Mesendoderm (in vitro differentiated cells): ENCODE measurements at regions not wholly inside any gene's neighbourhood (a gene's known extent, or its start where the extent isn't known, plus 50 kb on each side); places are given as distances from the start of the nearest gene placed in this dataset.

Experiments used
- DNase-seq: peaks from one replicate; pipeline ENCODE4 v3.0.0; 2013
- H2AK5ac ChIP-seq: 2 replicates; pipeline ENCODE4 v1.6.1; 2013; ENCODE audit warnings: low read length, inconsistent platforms
- H2BK120ac ChIP-seq: 2 replicates; pipeline ENCODE4 v1.6.1; 2013; ENCODE audit warnings: low read depth, mild to moderate bottlenecking, low read length, moderate library complexity, mixed read lengths
- H2BK15ac ChIP-seq: replicated peaks from 2 replicates; pipeline ENCODE4 v1.6.1; 2013; ENCODE audit warnings: low read depth, mild to moderate bottlenecking, moderate library complexity
- H2BK5ac ChIP-seq: 2 replicates; pipeline ENCODE4 v1.6.1; 2013; ENCODE audit warnings: low read length, inconsistent platforms
- H3K18ac ChIP-seq: 2 replicates; pipeline ENCODE4 v1.6.1; 2013; ENCODE audit warnings: mild to moderate bottlenecking, low read length, mixed read lengths
- H3K23ac ChIP-seq: one replicate; pipeline ENCODE4 v1.6.1; 2013; ENCODE audit warnings: low read length
- H3K27ac ChIP-seq: 2 replicates; pipeline ENCODE4 v1.5.1; 2013; ENCODE audit warnings: low read depth, mild to moderate bottlenecking, inconsistent platforms, low read length, moderate library complexity
- H3K27me3 ChIP-seq: 2 replicates; pipeline ENCODE4 v1.6.1; 2013; ENCODE audit warnings: low read length, control low read depth, mild to moderate bottlenecking, inconsistent platforms; ENCODE audit not compliant: insufficient read depth, poor library complexity
- H3K36me3 ChIP-seq: 2 replicates; pipeline ENCODE4 v1.6.1; 2013; ENCODE audit warnings: low read length, inconsistent platforms; ENCODE audit not compliant: control insufficient read depth, insufficient read depth
- H3K4ac ChIP-seq: one replicate; pipeline ENCODE4 v1.6.1; 2013; ENCODE audit warnings: low read depth, mild to moderate bottlenecking, low read length, moderate library complexity
- H3K4me1 ChIP-seq: 2 replicates; pipeline ENCODE4 v1.6.1; 2013; ENCODE audit warnings: low read depth, low read length, inconsistent platforms; ENCODE audit not compliant: control insufficient read depth
- H3K4me2 ChIP-seq: 2 replicates; pipeline ENCODE4 v1.6.1; 2013; ENCODE audit warnings: low read length
- H3K4me3 ChIP-seq: 2 replicates; pipeline ENCODE4 v1.5.1; 2013; ENCODE audit warnings: mild to moderate bottlenecking, low read length
- H3K56ac ChIP-seq: one replicate; pipeline ENCODE4 v1.6.1; 2013; ENCODE audit warnings: low read length
- H3K79me1 ChIP-seq: 2 replicates; pipeline ENCODE4 v1.6.1; 2013; ENCODE audit warnings: low read length, inconsistent platforms
- H3K79me2 ChIP-seq: 2 replicates; pipeline ENCODE4 v1.6.1; 2013; ENCODE audit warnings: mild to moderate bottlenecking, low read length; ENCODE audit not compliant: control insufficient read depth, insufficient read depth
- H3K9ac ChIP-seq: 2 replicates; pipeline ENCODE4 v1.6.1; 2013; ENCODE audit warnings: low read length, inconsistent platforms
- H4K5ac ChIP-seq: one replicate; pipeline ENCODE4 v1.6.1; 2013; ENCODE audit warnings: low read length
- H4K8ac ChIP-seq: one replicate; pipeline ENCODE4 v1.6.1; 2013; ENCODE audit warnings: low read depth, mild to moderate bottlenecking, control low read depth, low read length, moderate library complexity
- WGBS: extraction: QIAGEN DNeasy Blood & Tissue Kit; methylation state at CpG from one replicate; pipeline ENCODE4 v1.1.7; 2013; ENCODE audit warnings: low lambda C conversion rate, missing lambda C conversion rate; ENCODE audit not compliant: insufficient coverage; ENCODE audit errors: extremely low coverage; 5-methylcytosine and 5-hydroxymethylcytosine counted together

DNA sequence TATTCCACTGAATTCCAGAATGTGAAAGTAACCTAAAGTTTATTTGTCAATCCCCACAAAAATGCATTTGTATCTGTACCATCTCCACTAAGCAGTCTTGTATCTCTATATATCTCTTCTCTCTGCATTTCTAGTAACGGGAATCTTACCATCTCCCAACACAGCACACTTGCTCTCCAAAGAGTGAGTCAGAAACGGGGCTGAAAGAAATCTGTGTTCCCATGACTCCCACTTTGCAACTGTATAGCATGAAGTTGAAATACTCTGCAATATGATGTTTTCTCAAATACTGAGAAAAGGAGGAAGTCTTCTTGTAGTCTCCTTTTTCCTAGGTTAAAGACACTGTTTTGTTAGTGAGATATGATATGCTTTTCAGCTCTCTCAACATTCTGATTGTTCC, 848.8 kb upstream of the ACO1 start:
- H3K4ac ChIP-seq: no peak overlapping the region
- H4K5ac ChIP-seq: no peak overlapping the region
- H3K27ac ChIP-seq: no peak overlapping the region
- H3K79me1 ChIP-seq: no peaks in the 10 kb centered on the region
- H2BK120ac ChIP-seq: no peak overlapping the region
- no peaks in the 10 kb centered on the region for H3K79me2 ChIP-seq
- no CpG with 5 or more reads among the region's 2 CpGs for WGBS
- H4K8ac ChIP-seq: no peak overlapping the region
- H3K18ac ChIP-seq: no peak overlapping the region
- H3K27me3 ChIP-seq: no peaks in the 10 kb centered on the region
- H3K4me2 ChIP-seq: no peak overlapping the region
- no peak for DNase-seq
- no peak overlapping the region for H2BK15ac ChIP-seq
- H3K23ac ChIP-seq: no peak overlapping the region
- H3K36me3 ChIP-seq: no peaks in the 10 kb centered on the region
- no peak overlapping the region for H3K56ac ChIP-seq
- no peak overlapping the region for H2AK5ac ChIP-seq
- no peak overlapping the region for H2BK5ac ChIP-seq
- H3K4me1 ChIP-seq: no peaks in the 10 kb centered on the region
- H3K4me3 ChIP-seq: no peak overlapping the region
- H3K9ac ChIP-seq: no peak overlapping the region

DNA sequence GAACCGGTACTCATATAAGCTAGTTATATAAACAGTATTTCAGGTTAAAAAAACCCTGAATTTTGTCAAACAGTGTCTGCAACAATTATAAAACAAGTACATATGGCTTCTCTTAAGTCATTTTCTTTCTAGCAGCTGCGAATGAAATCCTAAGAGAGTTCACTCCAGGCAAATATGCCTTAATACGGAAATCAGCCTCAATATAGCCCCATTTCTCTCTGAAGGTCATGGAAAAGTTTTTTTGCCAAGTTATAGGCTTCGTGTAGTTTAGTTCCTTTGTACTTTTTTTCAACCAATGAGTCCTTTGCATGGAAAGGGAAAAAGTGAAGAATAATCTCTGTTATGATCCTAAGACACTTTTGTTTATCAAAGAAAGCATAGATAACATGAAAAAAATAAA, 848.0 kb upstream of the ACO1 start:
- Histone ChIP-seq H3K79me1 (no peaks in the 10 kb centered on the region), H3K27me3 (no peaks in the 10 kb centered on the region), H3K18ac (no peak overlapping the region), H3K9ac (no peak overlapping the region), H3K79me2 (no peaks in the 10 kb centered on the region), H2BK5ac (no peak overlapping the region), H3K4me1 (no peaks in the 10 kb centered on the region), H3K4ac (no peak overlapping the region), H2AK5ac (no peak overlapping the region), H3K56ac (no peak overlapping the region), H3K36me3 (no peaks in the 10 kb centered on the region), H2BK15ac (no peak overlapping the region), H3K4me2 (no peak overlapping the region), H3K27ac (no peak overlapping the region), H4K5ac (no peak overlapping the region), H4K8ac (no peak overlapping the region), H2BK120ac (no peak overlapping the region), H3K23ac (no peak overlapping the region), H3K4me3 (no peak overlapping the region)
- no peak for DNase-seq
- WGBS: no CpG with 5 or more reads among the region's 4 CpGs

DNA sequence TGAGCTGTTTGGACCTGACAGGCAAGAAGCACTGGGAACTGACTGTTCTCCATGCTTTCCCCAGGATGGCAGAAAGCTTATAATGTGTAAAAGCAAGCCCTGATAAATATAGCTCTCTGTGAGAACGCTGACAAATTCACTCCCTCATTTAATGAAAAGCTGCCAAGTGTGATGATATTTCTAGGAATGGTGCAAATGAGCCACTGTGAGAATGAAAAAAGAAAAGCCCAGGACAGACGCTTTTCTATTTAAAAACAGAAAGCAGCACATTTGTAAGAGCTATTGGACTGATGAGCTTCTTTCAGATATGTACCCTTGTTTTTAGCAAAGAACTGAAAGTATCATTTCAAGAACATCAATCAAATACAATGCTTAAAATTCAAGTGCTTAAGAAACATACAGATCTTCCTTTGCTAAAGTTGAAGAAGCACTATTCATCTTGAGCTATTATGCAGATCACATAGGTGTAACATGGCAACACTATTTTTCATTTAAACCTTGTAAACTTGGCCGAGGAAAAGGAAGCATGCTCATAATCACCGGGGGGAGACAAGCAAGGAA, 842.6 kb upstream of the ACO1 start:
- Histone ChIP-seq H3K4ac (no peak overlapping the region), H3K23ac (no peak overlapping the region), H4K8ac (no peak overlapping the region), H2AK5ac (no peak overlapping the region), H3K56ac (no peak overlapping the region), H3K4me3 (no peak overlapping the region), H2BK5ac (no peak overlapping the region), H3K79me2 (no peaks in the 10 kb centered on the region), H3K36me3 (no peaks in the 10 kb centered on the region), H3K79me1 (no peaks in the 10 kb centered on the region), H3K9ac (no peak overlapping the region), H4K5ac (no peak overlapping the region), H3K4me2 (no peak overlapping the region), H3K4me1 (no peaks in the 10 kb centered on the region), H3K27me3 (no peaks in the 10 kb centered on the region), H3K18ac (no peak overlapping the region), H3K27ac (no peak overlapping the region), H2BK15ac (no peak overlapping the region), H2BK120ac (no peak overlapping the region)
- no CpG with 5 or more reads among the region's 4 CpGs for WGBS
- DNase-seq: no peak

DNA sequence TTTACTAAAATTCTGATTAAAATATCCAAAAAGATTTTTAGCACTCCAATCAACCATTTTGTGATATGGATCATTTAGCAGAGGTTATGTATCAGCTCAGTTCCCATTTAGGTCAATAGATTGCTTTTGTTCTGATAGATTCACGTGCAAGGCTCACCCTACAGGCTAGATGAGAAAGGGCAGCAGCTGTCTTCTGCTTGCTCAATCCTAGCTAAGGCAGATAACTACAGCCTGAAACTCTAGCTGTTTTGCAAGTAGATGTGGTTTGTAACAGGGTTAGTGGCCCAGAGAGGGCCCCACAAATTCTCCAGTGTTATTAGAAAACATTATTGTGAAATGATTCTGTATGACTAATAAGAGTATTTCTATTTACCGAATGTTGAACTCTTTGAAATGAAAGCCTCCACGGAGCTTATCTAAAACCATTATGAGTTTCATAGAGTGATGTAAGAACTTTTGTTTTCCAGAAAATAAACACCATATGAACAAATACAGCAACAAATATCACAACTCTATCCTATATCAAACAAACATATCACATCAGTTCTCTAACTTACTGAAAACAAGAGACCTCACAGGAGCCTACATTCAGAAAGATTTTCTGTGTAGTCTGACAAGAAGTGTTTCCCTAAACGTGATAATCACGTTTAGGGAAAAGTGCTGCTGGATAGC, 841.9 kb upstream of the ACO1 start:
- no peaks in the 10 kb centered on the region for H3K36me3 ChIP-seq

DNA sequence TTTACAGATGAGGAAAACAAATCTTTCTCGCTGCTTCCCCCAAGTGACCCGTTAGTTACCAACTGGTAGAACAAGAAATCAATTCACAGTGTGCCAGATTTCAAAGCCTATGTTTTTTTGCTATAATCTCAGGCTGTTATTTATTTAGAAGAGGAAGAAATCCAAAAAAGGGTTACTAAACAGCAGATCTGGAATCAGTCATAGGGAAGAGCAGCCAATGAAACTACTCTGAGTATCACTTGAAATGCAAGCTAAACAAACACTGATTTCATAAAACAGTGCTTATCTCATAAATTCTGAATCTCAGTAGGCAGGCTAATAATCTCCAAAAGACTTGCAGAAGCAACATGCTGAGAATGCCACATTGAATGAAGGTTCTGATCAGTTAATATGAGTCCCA, 829.5 kb upstream of the ACO1 start:
- Histone ChIP-seq H4K8ac (no peak overlapping the region), H2BK5ac (no peak overlapping the region), H3K36me3 (no peaks in the 10 kb centered on the region), H2BK15ac (no peak overlapping the region), H2AK5ac (no peak overlapping the region), H3K18ac (no peak overlapping the region), H4K5ac (no peak overlapping the region), H3K4me3 (no peak overlapping the region), H3K4me1 (no peaks in the 10 kb centered on the region), H3K56ac (no peak overlapping the region), H3K79me1 (no peaks in the 10 kb centered on the region), H3K4me2 (no peak overlapping the region), H3K79me2 (no peaks in the 10 kb centered on the region), H3K23ac (no peak overlapping the region), H2BK120ac (no peak overlapping the region), H3K9ac (no peak overlapping the region), H3K27ac (no peak overlapping the region), H3K4ac (no peak overlapping the region), H3K27me3 (no peaks in the 10 kb centered on the region)
- WGBS: no CpG with 5 or more reads among the region's 2 CpGs
- no peak for DNase-seq

More for the DNA sequence above, 841.9 kb upstream of the ACO1 start:
- no peaks in the 10 kb centered on the region for H3K79me2 ChIP-seq
- no CpG with 5 or more reads among the region's 5 CpGs for WGBS
- no peak overlapping the region for H3K4me3 ChIP-seq
- no peaks in the 10 kb centered on the region for H3K27me3 ChIP-seq
- no peak overlapping the region for H3K23ac ChIP-seq
- no peak overlapping the region for H2BK120ac ChIP-seq
- H3K9ac ChIP-seq: no peak overlapping the region
- H3K4me2 ChIP-seq: no peak overlapping the region
- H2AK5ac ChIP-seq: no peak overlapping the region
- H3K4ac ChIP-seq: no peak overlapping the region
- H3K56ac ChIP-seq: no peak overlapping the region
- H4K5ac ChIP-seq: no peak overlapping the region
- H3K79me1 ChIP-seq: no peaks in the 10 kb centered on the region
- H2BK15ac ChIP-seq: no peak overlapping the region
- no peak overlapping the region for H4K8ac ChIP-seq
- no peak overlapping the region for H3K27ac ChIP-seq
- no peaks in the 10 kb centered on the region for H3K4me1 ChIP-seq
- H3K18ac ChIP-seq: no peak overlapping the region
- peak; percentile 64 for DNase-seq
- no peak overlapping the region for H2BK5ac ChIP-seq
